ENCODE measurements at regions not wholly inside any gene's neighbourhood (a gene's known extent, or its start where the extent isn't known, plus 50 kb on each side); places are given as distances from the start of the nearest gene placed in this dataset.
A peak's percentile ranks its signal among the peaks of the same experiment; 100 is the strongest.

DNA sequence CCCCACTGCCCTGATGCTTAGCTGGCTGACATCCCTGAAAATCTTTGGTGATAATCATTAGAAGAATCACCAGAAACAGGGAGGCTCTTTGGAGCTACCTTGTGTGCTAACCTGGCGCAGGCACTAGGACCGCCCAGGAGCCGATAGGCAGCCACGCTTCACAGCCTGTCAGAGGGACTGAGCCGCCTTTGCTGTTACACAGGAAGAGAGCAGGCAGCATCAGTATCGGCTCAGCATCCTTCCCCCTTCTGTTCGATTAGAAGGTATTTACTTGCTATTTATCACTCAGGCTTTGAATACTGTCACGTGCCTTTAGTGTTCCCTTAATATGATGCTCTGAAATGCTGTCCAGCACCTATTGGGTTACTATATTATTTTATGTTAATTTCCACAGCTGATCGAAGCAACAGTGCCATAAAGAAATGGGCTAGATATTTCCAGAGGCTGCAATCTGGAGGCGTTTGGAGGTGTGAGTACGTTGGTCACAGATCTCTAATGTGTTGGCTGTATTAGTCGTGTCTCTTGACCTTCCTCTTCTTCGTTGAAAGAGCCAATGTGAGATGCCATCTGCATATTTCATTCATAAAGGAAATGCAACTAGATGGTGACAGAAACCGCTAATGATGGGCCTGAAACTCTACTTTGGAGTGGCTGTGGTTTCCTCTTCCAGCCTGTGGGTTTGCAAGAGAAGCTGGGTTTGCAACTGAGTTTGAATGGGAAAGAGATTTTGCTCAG lies 110.4 kb upstream of the RAB27B start:
- H3K4me1 ChIP-seq (ENCODE audit: control insufficient read depth in 1 of 2, insufficient read depth in 2 of 2, low read length in 2 of 2), result peaks cover 8 to 10% of the 10 kb centered on the region in 2 donors
- H3K36me3 ChIP-seq (replicated peaks in 1 of 2; ENCODE audit: control insufficient read depth in 1 of 2, insufficient read depth in 2 of 2, low read length in 2 of 2), result no peaks in the 10 kb centered on the region
- H3K4me3 ChIP-seq (replicated peaks in 1 of 3; ENCODE audit: low read depth in 2 of 3, low read length in 3 of 3), result no peak overlapping the region
- no peak overlapping the region for H3K9ac ChIP-seq (ENCODE audit: insufficient read depth, low read length, poor library complexity, severe bottlenecking)
- no peak overlapping the region for H2AFZ ChIP-seq (ENCODE audit: insufficient read depth, low read depth, low read length, poor library complexity, severe bottlenecking)
- no peaks in the 10 kb centered on the region for H3K79me2 ChIP-seq (ENCODE audit: insufficient read depth, low read length)
- peaks cover 15% of the 10 kb centered on the region for H3K4me1 Mint-ChIP-seq
- peak in 1 of 3 donors; percentile 4 for DNase-seq
- H3K36me3 Mint-ChIP-seq, result no peaks in the 10 kb centered on the region
- 0% methylated on average over 7 of the region's 14 CpGs for WGBS (ENCODE audit: insufficient coverage)
- peaks cover 66 to 80% (median 68%) of the 10 kb centered on the region in 3 donors for H3K27me3 Mint-ChIP-seq (ENCODE audit: low read depth in 3 of 3)
- H3K27me3 ChIP-seq (ENCODE audit: control insufficient read depth in 2 of 2, insufficient read depth in 2 of 2, low read length in 2 of 2), result peaks cover 72 to 89% of the 10 kb centered on the region in 2 donors
- H3K27ac Mint-ChIP-seq, result no peak overlapping the region
- peaks cover 0 to 3% (median 0%) of the 10 kb centered on the region in 7 donors for H3K9me3 Mint-ChIP-seq
- H3K4me3 Mint-ChIP-seq, result peak overlapping the region; percentile 4 to 44
- H3K4me2 ChIP-seq (replicated peaks; ENCODE audit: extremely low read depth, low read length, poor library complexity, severe bottlenecking), result peak overlapping the region; percentile 8
- H3K9me3 ChIP-seq (replicated peaks in 1 of 2; ENCODE audit: control insufficient read depth in 1 of 2, insufficient read depth in 1 of 2, low read length in 2 of 2), result no peaks in the 10 kb centered on the region
- H3K27ac ChIP-seq (ENCODE audit: low read depth in 1 of 2, low read length in 2 of 2), result no peak overlapping the region
- intact Hi-C loops (cut with micrococcal nuclease), result no loop called here
- TF ChIP-seq, protein P1, sequence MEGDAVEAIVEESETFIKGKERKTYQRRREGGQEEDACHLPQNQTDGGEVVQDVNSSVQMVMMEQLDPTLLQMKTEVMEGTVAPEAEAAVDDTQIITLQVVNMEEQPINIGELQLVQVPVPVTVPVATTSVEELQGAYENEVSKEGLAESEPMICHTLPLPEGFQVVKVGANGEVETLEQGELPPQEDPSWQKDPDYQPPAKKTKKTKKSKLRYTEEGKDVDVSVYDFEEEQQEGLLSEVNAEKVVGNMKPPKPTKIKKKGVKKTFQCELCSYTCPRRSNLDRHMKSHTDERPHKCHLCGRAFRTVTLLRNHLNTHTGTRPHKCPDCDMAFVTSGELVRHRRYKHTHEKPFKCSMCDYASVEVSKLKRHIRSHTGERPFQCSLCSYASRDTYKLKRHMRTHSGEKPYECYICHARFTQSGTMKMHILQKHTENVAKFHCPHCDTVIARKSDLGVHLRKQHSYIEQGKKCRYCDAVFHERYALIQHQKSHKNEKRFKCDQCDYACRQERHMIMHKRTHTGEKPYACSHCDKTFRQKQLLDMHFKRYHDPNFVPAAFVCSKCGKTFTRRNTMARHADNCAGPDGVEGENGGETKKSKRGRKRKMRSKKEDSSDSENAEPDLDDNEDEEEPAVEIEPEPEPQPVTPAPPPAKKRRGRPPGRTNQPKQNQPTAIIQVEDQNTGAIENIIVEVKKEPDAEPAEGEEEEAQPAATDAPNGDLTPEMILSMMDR (IDR thresholded peaks at IDR 0.05), result no peak
- no peaks in the 10 kb centered on the region for H4K20me1 ChIP-seq (ENCODE audit: insufficient read depth, low read length)

- Mint-ChIP-seq H3K36me3 (no peaks in the 10 kb centered on the region), H3K4me3 (peak overlapping the region in 1 of 2 donors; percentile 44), H3K27ac (no peak overlapping the region), H3K27me3 (ENCODE audit: low read depth in 3 of 3) (peaks cover 64 to 80% (median 71%) of the 10 kb centered on the region in 3 donors), H3K9me3 (peaks cover 0 to 3% (median 0%) of the 10 kb centered on the region in 7 donors), H3K4me1 (peaks cover 15% of the 10 kb centered on the region)
- Histone ChIP-seq H3K27ac (ENCODE audit: low read depth in 1 of 2, low read length in 2 of 2) (no peak overlapping the region), H3K9ac (ENCODE audit: insufficient read depth, low read length, poor library complexity, severe bottlenecking) (no peak overlapping the region), H3K4me2 (replicated peaks; ENCODE audit: extremely low read depth, low read length, poor library complexity, severe bottlenecking) (peak overlapping the region; percentile 8), H2AFZ (ENCODE audit: insufficient read depth, low read depth, low read length, poor library complexity, severe bottlenecking) (no peak overlapping the region), H3K79me2 (ENCODE audit: insufficient read depth, low read length) (no peaks in the 10 kb centered on the region), H3K36me3 (replicated peaks in 1 of 2; ENCODE audit: control insufficient read depth in 1 of 2, insufficient read depth in 2 of 2, low read length in 2 of 2) (no peaks in the 10 kb centered on the region), H4K20me1 (ENCODE audit: insufficient read depth, low read length) (no peaks in the 10 kb centered on the region), H3K4me1 (ENCODE audit: control insufficient read depth in 1 of 2, insufficient read depth in 2 of 2, low read length in 2 of 2) (peaks cover 8 to 10% of the 10 kb centered on the region in 2 donors), H3K27me3 (ENCODE audit: control insufficient read depth in 2 of 2, insufficient read depth in 2 of 2, low read length in 2 of 2) (peaks cover 77 to 92% of the 10 kb centered on the region in 2 donors), H3K4me3 (replicated peaks in 1 of 3; ENCODE audit: low read depth in 2 of 3, low read length in 3 of 3) (no peak overlapping the region), H3K9me3 (replicated peaks in 1 of 2; ENCODE audit: control insufficient read depth in 1 of 2, insufficient read depth in 1 of 2, low read length in 2 of 2) (no peaks in the 10 kb centered on the region)
- TF ChIP-seq, protein P1 (IDR thresholded peaks at IDR 0.05), result no peak
- intact Hi-C loops (cut with micrococcal nuclease), result no loop called here
- WGBS (ENCODE audit: insufficient coverage), result no CpG with 5 or more reads among the region's 1 CpG
- DNase-seq, result no peak
Observed at GRCh38 chr18:54718408-54718773, 109.9 kb upstream of the RAB27B start.
